ENCODE measurements at regions not wholly inside any gene's neighbourhood (a gene's known extent, or its start where the extent isn't known, plus 50 kb on each side); places are given as distances from the start of the nearest gene placed in this dataset.
"Not testable (repeated sequence)": the region's sequence is repeated elsewhere in the genome, so short reads cannot be mapped to it uniquely, and the experiment has no call there.

DNA sequence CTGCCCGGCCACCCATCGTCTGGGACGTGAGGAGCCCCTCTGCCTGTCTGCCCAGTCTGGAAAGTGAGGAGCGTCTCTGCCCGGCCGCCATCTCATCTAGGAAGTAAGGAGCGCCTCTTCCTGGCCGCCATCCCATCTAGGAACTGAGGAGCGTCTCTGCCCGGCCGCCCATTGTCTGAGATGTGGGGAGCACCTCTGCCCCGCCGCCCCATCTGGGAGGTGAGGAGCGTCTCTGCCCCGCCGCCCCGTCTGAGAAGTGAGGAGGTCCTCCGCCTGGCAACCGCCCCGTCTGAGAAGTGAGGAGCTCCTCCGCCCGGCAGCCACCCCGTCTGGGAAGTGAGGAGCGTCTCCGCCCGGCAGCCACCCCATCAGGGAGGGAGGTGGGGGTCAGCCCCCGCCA lies 56.4 kb upstream of the ZNF746 start:
- not testable (repeated sequence) for H2AK5ac ChIP-seq (ENCODE audit: low read depth, low read length); H3K4ac ChIP-seq (ENCODE audit: low read length); H3K14ac ChIP-seq (ENCODE audit: low read length); H3K23ac ChIP-seq (ENCODE audit: low read depth, low read length, poor library complexity); H2BK5ac ChIP-seq (ENCODE audit: low read length); H2AFZ ChIP-seq (ENCODE audit: low read length); H2BK15ac ChIP-seq (ENCODE audit: low read length); H4K91ac ChIP-seq (ENCODE audit: low read depth, low read length, poor library complexity); DNase-seq (ENCODE audit: low spot score); H3K4me1 ChIP-seq (ENCODE audit: control insufficient read depth in 2 of 2, insufficient read depth in 1 of 2, low read depth in 1 of 2, low read length in 2 of 2); H3K27me3 ChIP-seq (ENCODE audit: control insufficient read depth in 3 of 3, insufficient read depth in 3 of 3, low read depth in 1 of 3, low read length in 3 of 3); H2BK12ac ChIP-seq (ENCODE audit: low read length); H2BK120ac ChIP-seq (ENCODE audit: low read depth, low read length); H3K18ac ChIP-seq (ENCODE audit: low read length); H3K79me1 ChIP-seq (ENCODE audit: low read depth, low read length); H4K8ac ChIP-seq (ENCODE audit: low read depth, low read length); H3K9ac ChIP-seq (ENCODE audit: low read depth, low read length, poor library complexity); H3K4me2 ChIP-seq (ENCODE audit: insufficient read depth, low read length, poor library complexity, severe bottlenecking); H3K4me3 ChIP-seq (ENCODE audit: low read length in 2 of 2); H3K27ac ChIP-seq (replicated peaks; ENCODE audit: low read length)
- Histone ChIP-seq H3K36me3 (replicated peaks in 1 of 2; ENCODE audit: control insufficient read depth in 2 of 2, insufficient read depth in 2 of 2, low read length in 2 of 2) (peaks cover 46 to 69% of the 10 kb centered on the region in 2 donors), H3K9me3 (replicated peaks in 1 of 2; ENCODE audit: control insufficient read depth in 2 of 2, insufficient read depth in 1 of 2, low read depth in 1 of 2, low read length in 2 of 2) (peaks cover 10 to 11% of the 10 kb centered on the region in 2 donors)
- WGBS, 2 donors (ENCODE audit: extremely low coverage in 2 of 2, insufficient read length in 2 of 2, insufficient replicate concordance in 1 of 2), result no CpG with 5 or more reads among the region's 27 CpGs

DNA sequence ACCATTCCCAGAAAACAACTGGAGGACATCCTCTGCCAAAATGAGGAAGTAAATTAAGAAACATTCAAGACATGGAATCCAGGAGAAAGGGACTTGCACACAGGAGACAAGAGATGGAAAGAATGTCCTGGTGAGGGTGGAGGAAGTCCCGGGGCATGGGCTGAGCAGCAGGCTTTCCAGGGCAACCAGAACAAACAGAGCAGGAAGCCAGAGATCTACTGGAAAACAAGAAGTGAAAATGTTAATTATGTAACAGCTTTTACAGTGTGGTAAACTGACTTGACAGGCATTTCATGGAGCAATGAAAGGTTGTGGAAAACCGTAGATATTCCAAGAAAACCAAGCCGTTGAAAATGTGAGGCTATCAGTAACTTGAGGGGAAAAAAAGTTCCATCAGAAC lies 55.2 kb upstream of the ZNF746 start:
- Histone ChIP-seq H2BK5ac (ENCODE audit: low read length) (no peak overlapping the region), H3K14ac (ENCODE audit: low read length) (no peak overlapping the region), H2AFZ (ENCODE audit: low read length) (no peak overlapping the region), H2AK5ac (ENCODE audit: low read depth, low read length) (no peak overlapping the region), H3K27me3 (ENCODE audit: control insufficient read depth in 3 of 3, insufficient read depth in 3 of 3, low read depth in 1 of 3, low read length in 3 of 3) (no peaks in the 10 kb centered on the region), H3K9ac (ENCODE audit: low read depth, low read length, poor library complexity) (no peak overlapping the region), H3K4me3 (ENCODE audit: low read length in 2 of 2) (no peak overlapping the region), H3K36me3 (replicated peaks in 1 of 2; ENCODE audit: control insufficient read depth in 2 of 2, insufficient read depth in 2 of 2, low read length in 2 of 2) (peaks cover 48 to 70% of the 10 kb centered on the region in 2 donors), H3K4me1 (ENCODE audit: control insufficient read depth in 2 of 2, insufficient read depth in 1 of 2, low read depth in 1 of 2, low read length in 2 of 2) (no peaks in the 10 kb centered on the region), H3K23ac (ENCODE audit: low read depth, low read length, poor library complexity) (no peak overlapping the region), H4K91ac (ENCODE audit: low read depth, low read length, poor library complexity) (no peak overlapping the region), H3K4ac (ENCODE audit: low read length) (no peak overlapping the region), H3K18ac (ENCODE audit: low read length) (no peak overlapping the region), H3K27ac (replicated peaks; ENCODE audit: low read length) (no peak overlapping the region), H2BK12ac (ENCODE audit: low read length) (no peak overlapping the region), H2BK120ac (ENCODE audit: low read depth, low read length) (no peak overlapping the region), H4K8ac (ENCODE audit: low read depth, low read length) (no peak overlapping the region), H3K79me1 (ENCODE audit: low read depth, low read length) (peaks cover 2% of the 10 kb centered on the region), H3K9me3 (replicated peaks in 1 of 2; ENCODE audit: control insufficient read depth in 2 of 2, insufficient read depth in 1 of 2, low read depth in 1 of 2, low read length in 2 of 2) (peaks cover 9 to 14% of the 10 kb centered on the region in 2 donors), H2BK15ac (ENCODE audit: low read length) (no peak overlapping the region), H3K4me2 (ENCODE audit: insufficient read depth, low read length, poor library complexity, severe bottlenecking) (no peak overlapping the region)
- WGBS, 2 donors (ENCODE audit: extremely low coverage in 2 of 2, insufficient read length in 2 of 2, insufficient replicate concordance in 1 of 2), result no CpG with 5 or more reads among the region's 3 CpGs
- no peak for DNase-seq (ENCODE audit: low spot score)
